HepG2 (cell line): ENCODE measurements at regions not wholly inside any gene's neighbourhood (a gene's known extent, or its start where the extent isn't known, plus 50 kb on each side); places are given as distances from the start of the nearest gene placed in this dataset.

Experiments used
- ATF2 ChIP-seq: sonication (generic); formaldehyde crosslinking; IDR thresholded peaks from 2 replicates; pipeline ENCODE4 v1.4.0; 2020; ENCODE audit warnings: missing genetic modification reagents
- CEBPB ChIP-seq: IDR thresholded peaks from 2 replicates; pipeline ENCODE4 v1.6.1; 2011; ENCODE audit warnings: low read depth, low read length, improper control_type of control experiment, borderline replicate concordance
- ELF1 ChIP-seq: sonication (generic); formaldehyde crosslinking; IDR thresholded peaks from 2 replicates; pipeline ENCODE4 v1.4.0; 2020; ENCODE audit warnings: missing genetic modification reagents
- JUND ChIP-seq: sonication (generic); formaldehyde crosslinking; IDR thresholded peaks from 2 replicates; pipeline ENCODE4 v1.8.0; 2022; ENCODE audit warnings: mild to moderate bottlenecking, missing genetic modification reagents
- KIAA2018 ChIP-seq: sonication (generic); formaldehyde crosslinking; IDR thresholded peaks from 2 replicates; pipeline ENCODE4 v1.5.0; 2020; ENCODE audit warnings: mild to moderate bottlenecking, missing genetic modification reagents, borderline replicate concordance
- KLF15 ChIP-seq: sonication (generic); formaldehyde crosslinking; IDR thresholded peaks from 2 replicates; pipeline ENCODE4 v1.8.1; 2023; ENCODE audit warnings: borderline replicate concordance, mild to moderate bottlenecking, inconsistent platforms, missing genetic modification reagents, mixed read lengths
- MEIS2 ChIP-seq: sonication (generic); formaldehyde crosslinking; IDR thresholded peaks from 2 replicates; pipeline ENCODE4 v1.9.0; 2021; ENCODE audit warnings: mild to moderate bottlenecking, missing genetic modification reagents
- SMARCE1 ChIP-seq: fragments of 450-650 bp; IDR thresholded peaks from 2 replicates; pipeline ENCODE4 v1.6.1; 2017; ENCODE audit warnings: borderline replicate concordance
- TBP ChIP-seq: sonication (generic); formaldehyde crosslinking; IDR thresholded peaks from 2 replicates; pipeline ENCODE4 v1.5.0; 2020; ENCODE audit warnings: missing genetic modification reagents
- ZNF276 ChIP-seq: sonication (generic); formaldehyde crosslinking; IDR thresholded peaks from 2 replicates; pipeline ENCODE4 v1.4.0; 2020; ENCODE audit warnings: mild to moderate bottlenecking, low read depth, missing genetic modification reagents
- ZNF350 ChIP-seq: sonication (generic); formaldehyde crosslinking; IDR thresholded peaks from 2 replicates; pipeline ENCODE4 v1.4.0; 2020; ENCODE audit warnings: mild to moderate bottlenecking, low read depth, missing genetic modification reagents, borderline replicate concordance
- TF ChIP-seq, protein P1 (sequence below): sonication (generic); formaldehyde crosslinking; IDR thresholded peaks from 2 replicates; pipeline ENCODE4 v1.8.0; 2022; ENCODE audit warnings: mild to moderate bottlenecking, missing genetic modification reagents; ENCODE audit not compliant: insufficient replicate concordance
- TF ChIP-seq, protein P2 (sequence below): sonication (generic); formaldehyde crosslinking; IDR thresholded peaks from 2 replicates; pipeline ENCODE4 v1.8.0; 2022; ENCODE audit warnings: mild to moderate bottlenecking, missing genetic modification reagents, borderline replicate concordance

DNA sequence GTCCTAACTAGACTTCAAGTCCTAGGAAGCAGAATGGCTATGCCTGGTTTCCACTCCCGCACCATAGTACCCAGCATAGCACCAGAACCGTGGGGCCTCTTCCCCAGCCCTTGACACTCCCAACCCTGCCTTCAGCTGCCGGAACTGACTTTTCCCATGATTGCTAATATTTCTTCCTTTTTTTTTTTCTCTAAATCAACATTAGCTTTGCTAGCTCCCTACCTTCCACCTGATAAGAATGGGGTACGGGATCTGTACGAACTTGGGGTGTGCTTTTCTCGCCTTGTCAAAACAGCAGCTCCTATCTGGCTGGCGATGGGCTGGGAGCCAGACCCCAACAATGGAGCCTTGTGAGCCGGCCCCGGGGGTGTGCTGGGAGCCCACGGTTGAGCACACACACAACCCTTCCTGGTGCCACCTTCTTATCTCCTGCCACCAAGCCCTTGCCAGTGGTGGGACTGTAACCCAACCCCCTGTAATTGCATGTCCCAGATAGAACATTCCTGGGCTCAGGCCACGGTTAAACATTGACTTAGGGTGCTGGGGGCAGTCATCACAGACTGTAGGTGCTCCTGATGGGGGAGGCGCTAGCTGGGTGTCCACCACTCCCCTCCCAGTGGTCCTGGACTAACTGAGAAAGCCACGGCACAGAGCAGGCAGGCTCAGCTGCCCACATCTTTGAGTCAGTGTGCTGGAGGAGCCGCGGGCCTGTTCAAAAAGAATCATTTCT, 213.0 kb upstream of the HAAO start (continued):
- TF ChIP-seq KIAA2018 (CRISPR knock-in tag): no peak; the same call in 1 of the 2 replicates
- peak; percentile 82; the same call in 1 of the 2 replicates for TF ChIP-seq ZNF350
- 0 out of 2 replicates have a peak, but pooled peaks have one; percentile 56 for TF ChIP-seq ELF1 (CRISPR knock-in tag)
- TF ChIP-seq, protein P1, sequence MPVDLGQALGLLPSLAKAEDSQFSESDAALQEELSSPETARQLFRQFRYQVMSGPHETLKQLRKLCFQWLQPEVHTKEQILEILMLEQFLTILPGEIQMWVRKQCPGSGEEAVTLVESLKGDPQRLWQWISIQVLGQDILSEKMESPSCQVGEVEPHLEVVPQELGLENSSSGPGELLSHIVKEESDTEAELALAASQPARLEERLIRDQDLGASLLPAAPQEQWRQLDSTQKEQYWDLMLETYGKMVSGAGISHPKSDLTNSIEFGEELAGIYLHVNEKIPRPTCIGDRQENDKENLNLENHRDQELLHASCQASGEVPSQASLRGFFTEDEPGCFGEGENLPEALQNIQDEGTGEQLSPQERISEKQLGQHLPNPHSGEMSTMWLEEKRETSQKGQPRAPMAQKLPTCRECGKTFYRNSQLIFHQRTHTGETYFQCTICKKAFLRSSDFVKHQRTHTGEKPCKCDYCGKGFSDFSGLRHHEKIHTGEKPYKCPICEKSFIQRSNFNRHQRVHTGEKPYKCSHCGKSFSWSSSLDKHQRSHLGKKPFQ (CRISPR knock-in tag): peak; percentile 50
- no peak for TF ChIP-seq JUND (CRISPR knock-in tag)
- peak; percentile 80 for TF ChIP-seq ATF2
- TF ChIP-seq MEIS2 (CRISPR knock-in tag): peak; percentile 79; the same call in 1 of the 2 replicates
- TF ChIP-seq KLF15: peak; percentile 57; the same call in 1 of the 2 replicates
- peak; percentile 74; the same call in 1 of the 2 replicates for TF ChIP-seq ZNF276
- TF ChIP-seq, protein P2, sequence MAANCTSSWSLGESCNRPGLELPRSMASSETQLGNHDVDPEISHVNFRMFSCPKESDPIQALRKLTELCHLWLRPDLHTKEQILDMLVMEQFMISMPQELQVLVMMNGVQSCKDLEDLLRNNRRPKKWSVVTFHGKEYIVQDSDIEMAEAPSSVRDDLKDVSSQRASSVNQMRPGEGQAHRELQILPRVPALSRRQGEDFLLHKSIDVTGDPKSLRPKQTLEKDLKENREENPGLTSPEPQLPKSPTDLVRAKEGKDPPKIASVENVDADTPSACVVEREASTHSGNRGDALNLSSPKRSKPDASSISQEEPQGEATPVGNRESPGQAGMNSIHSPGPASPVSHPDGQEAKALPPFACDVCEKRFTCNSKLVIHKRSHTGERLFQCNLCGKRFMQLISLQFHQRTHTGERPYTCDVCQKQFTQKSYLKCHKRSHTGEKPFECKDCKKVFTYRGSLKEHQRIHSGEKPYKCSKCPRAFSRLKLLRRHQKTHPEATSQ (CRISPR knock-in tag): no peak; the same call in 1 of the 2 replicates
- TF ChIP-seq TBP: no peak
- no peak for TF ChIP-seq SMARCE1
- TF ChIP-seq CEBPB: no peak
